C4-2B (cell line): ENCODE measurements at regions not wholly inside any gene's neighbourhood (a gene's known extent, or its start where the extent isn't known, plus 50 kb on each side); places are given as distances from the start of the nearest gene placed in this dataset.

Source experiments
- CTCF ChIP-seq: fragments of 450-650 bp; conservative IDR thresholded peaks from 2 replicates; pipeline ENCODE4 v1.5.1; 2017; ENCODE audit warnings: mild to moderate bottlenecking
- ZFX ChIP-seq: fragments of 450-650 bp; IDR thresholded peaks from 2 replicates; pipeline ENCODE4 v1.6.1; 2017

DNA sequence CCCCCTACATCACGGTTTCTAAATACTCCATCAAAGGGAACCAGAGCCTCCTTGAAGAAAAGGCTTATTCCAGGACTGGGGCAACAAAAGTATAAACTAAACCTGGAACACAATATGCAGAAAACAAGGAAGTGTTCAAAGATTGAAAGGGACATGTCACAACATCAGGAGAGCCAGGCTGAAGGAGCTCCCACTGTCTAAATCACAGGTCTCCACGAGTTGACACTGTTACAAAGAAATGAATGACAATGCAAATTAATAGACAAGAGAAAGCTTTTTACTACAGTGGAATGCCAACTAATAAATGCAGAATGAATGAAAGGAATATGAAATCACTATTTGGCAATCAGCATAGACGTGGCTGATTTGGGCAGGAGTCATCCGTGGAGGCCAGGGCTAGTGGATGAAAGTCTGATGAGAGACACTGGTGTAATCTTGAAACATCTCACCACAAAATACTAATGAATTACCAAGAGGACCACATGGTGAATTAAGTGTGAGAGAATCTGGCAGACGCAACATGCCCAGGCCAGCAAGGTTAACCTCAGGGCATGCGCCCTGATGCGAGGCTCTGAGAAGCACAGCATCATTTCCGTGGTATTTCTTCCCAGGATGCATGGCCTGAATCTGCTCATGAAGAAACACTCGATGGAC is 123.8 kb upstream of the TJP1 start:
- TF ChIP-seq CTCF: no peak
- no peak for TF ChIP-seq ZFX
